CD14-positive monocyte (primary cell): ENCODE measurements at regions not wholly inside any gene's neighbourhood (a gene's known extent, or its start where the extent isn't known, plus 50 kb on each side); places are given as distances from the start of the nearest gene placed in this dataset.

Source experiments
- DNase-seq, 3 donors: peaks; one replicate each; pipeline ENCODE4 v3.0.0-alpha.2; 2011 to 2022
- H2AFZ ChIP-seq: 2 replicates; pipeline ENCODE4 v1.6.0; 2012; ENCODE audit warnings: mild to moderate bottlenecking, low read depth, low read length, inconsistent platforms; ENCODE audit not compliant: insufficient read depth, poor library complexity, severe bottlenecking
- H3K27ac ChIP-seq, 2 donors: 1 replicate in 1 of 2; 2 replicates in 1 of 2; pipeline ENCODE4 v1.5.1; 2012 to 2013; ENCODE audit warnings: low read length in 2 of 2, control low read depth in 1 of 2, inconsistent platforms in 1 of 2, low read depth in 1 of 2, mild to moderate bottlenecking in 1 of 2
- H3K27me3 ChIP-seq, 2 donors: one replicate each; pipeline versions ENCODE4 v1.6.0 to v1.6.1; 2011 to 2013; ENCODE audit warnings: low read length in 2 of 2; ENCODE audit not compliant: control insufficient read depth in 2 of 2, insufficient read depth in 2 of 2
- H3K36me3 ChIP-seq, 2 donors: replicated peaks in 1 of 2; 1 replicate in 1 of 2; 2 replicates in 1 of 2; pipeline versions ENCODE4 v1.5.1 to v1.6.1; 2012 to 2013; ENCODE audit warnings: low read length in 2 of 2, control low read depth in 1 of 2, inconsistent platforms in 1 of 2, mild to moderate bottlenecking in 1 of 2; ENCODE audit not compliant: insufficient read depth in 2 of 2, control insufficient read depth in 1 of 2
- H3K4me1 ChIP-seq, 2 donors: 1 replicate in 1 of 2; 2 replicates in 1 of 2; pipeline versions ENCODE4 v1.5.1 to v1.6.1; 2012 to 2013; ENCODE audit warnings: low read length in 2 of 2, control low read depth in 1 of 2, inconsistent platforms in 1 of 2, mild to moderate bottlenecking in 1 of 2, moderate library complexity in 1 of 2; ENCODE audit not compliant: insufficient read depth in 2 of 2, control insufficient read depth in 1 of 2
- H3K4me2 ChIP-seq: replicated peaks from 2 replicates; pipeline ENCODE3; 2012; ENCODE audit warnings: low read length, moderate library complexity, mild to moderate bottlenecking; ENCODE audit not compliant: poor library complexity, severe bottlenecking; ENCODE audit errors: extremely low read depth
- H3K4me3 ChIP-seq, 3 experiments: fragments of 200-600 bp in 1 of 3; sonication (generic) in 1 of 3; replicated peaks in 1 of 3; 1 replicate in 2 of 3; 2 replicates in 1 of 3; pipeline ENCODE4 v1.5.1; 2011 to 2013; ENCODE audit warnings: low read length in 3 of 3, mild to moderate bottlenecking in 3 of 3, control low read depth in 2 of 3, low read depth in 2 of 3, inconsistent platforms in 1 of 3, moderate library complexity in 1 of 3
- H3K79me2 ChIP-seq: 2 replicates; pipeline ENCODE4 v1.6.0; 2012; ENCODE audit warnings: mild to moderate bottlenecking, control low read depth, inconsistent platforms, low read length, moderate library complexity; ENCODE audit not compliant: insufficient read depth
- H3K9ac ChIP-seq: 2 replicates; pipeline ENCODE4 v1.6.0; 2017; ENCODE audit warnings: low read length, mild to moderate bottlenecking; ENCODE audit not compliant: insufficient read depth, poor library complexity, severe bottlenecking
- H3K9me3 ChIP-seq, 2 donors: replicated peaks in 1 of 2; 1 replicate in 1 of 2; 2 replicates in 1 of 2; pipeline versions ENCODE4 v1.5.1 to v1.6.1; 2012 to 2013; ENCODE audit warnings: low read length in 2 of 2, control low read depth in 1 of 2; ENCODE audit not compliant: control insufficient read depth in 1 of 2, insufficient read depth in 1 of 2
- H4K20me1 ChIP-seq: 2 replicates; pipeline ENCODE4 v1.6.0; 2012; ENCODE audit warnings: mild to moderate bottlenecking, low read length, control low read depth, moderate library complexity; ENCODE audit not compliant: insufficient read depth
- H3K27ac Mint-ChIP-seq, 7 donors: one replicate each; pipeline ENCODE4 v1.8.0; 2020; ENCODE audit warnings: mild to moderate bottlenecking in 7 of 7, mixed read lengths in 7 of 7, moderate library complexity in 6 of 7, inconsistent platforms in 2 of 7
- H3K27me3 Mint-ChIP-seq, 3 donors: one replicate each; pipeline ENCODE4 v1.8.0; 2021 to 2022; ENCODE audit warnings: low read depth in 3 of 3, mild to moderate bottlenecking in 3 of 3, mixed read lengths in 3 of 3, moderate library complexity in 3 of 3, inconsistent platforms in 1 of 3
- H3K36me3 Mint-ChIP-seq, 2 donors: one replicate each; pipeline ENCODE4 v1.8.0; 2020; ENCODE audit warnings: mixed read lengths in 2 of 2, inconsistent platforms in 1 of 2, mild to moderate bottlenecking in 1 of 2
- H3K4me1 Mint-ChIP-seq: one replicate; pipeline ENCODE4 v1.8.0; 2020; ENCODE audit warnings: mild to moderate bottlenecking, mixed read lengths
- H3K4me3 Mint-ChIP-seq, 2 donors: one replicate each; pipeline ENCODE4 v1.8.0; 2020; ENCODE audit warnings: mild to moderate bottlenecking in 2 of 2, mixed read lengths in 2 of 2, moderate library complexity in 1 of 2
- H3K9me3 Mint-ChIP-seq, 7 donors: one replicate each; pipeline ENCODE4 v1.8.0; 2020 to 2022; ENCODE audit warnings: mixed read lengths in 7 of 7, mild to moderate bottlenecking in 6 of 7, moderate library complexity in 6 of 7, inconsistent platforms in 2 of 7
- WGBS: methylation state at CpG from one replicate; pipeline ENCODE4 v1.1.5; 2013; ENCODE audit warnings: missing lambda C conversion rate; ENCODE audit not compliant: insufficient coverage; 5-methylcytosine and 5-hydroxymethylcytosine counted together
- intact Hi-C, 2 donors: fragments of 100-400 bp; cut with micrococcal nuclease; formaldehyde crosslinking; loops; one replicate each; pipeline versions ENCODE4 v1.15.0 to v1.15.1; 2023
- TF ChIP-seq, protein P1 (sequence below): fragments of 200-600 bp; IDR thresholded peaks from one replicate; pipeline ENCODE4 v1.8.0; 2022; ENCODE audit warnings: antibody characterized with exemption, mild to moderate bottlenecking

- H3K4me3 Mint-ChIP-seq: no peak overlapping the region
- intact Hi-C loops: no loop called here
- H3K36me3 Mint-ChIP-seq: no peaks in the 10 kb centered on the region
- Histone ChIP-seq H3K4me1 (no peaks in the 10 kb centered on the region), H3K4me2 (no peak overlapping the region), H4K20me1 (no peaks in the 10 kb centered on the region), H3K9me3 (peaks cover 9 to 13% of the 10 kb centered on the region in 2 donors), H3K36me3 (no peaks in the 10 kb centered on the region), H3K27ac (no peak overlapping the region), H3K27me3 (no peaks in the 10 kb centered on the region), H3K4me3 (no peak overlapping the region), H2AFZ (no peak overlapping the region), H3K79me2 (no peaks in the 10 kb centered on the region), H3K9ac (no peak overlapping the region)
- WGBS: no CpG with 5 or more reads among the region's 4 CpGs
- peaks cover 0 to 3% (median 0%) of the 10 kb centered on the region in 3 donors for H3K27me3 Mint-ChIP-seq
- H3K4me1 Mint-ChIP-seq: no peaks in the 10 kb centered on the region
- no peak for DNase-seq
- peaks cover 0 to 14% (median 6%) of the 10 kb centered on the region in 7 donors for H3K9me3 Mint-ChIP-seq
- TF ChIP-seq, protein P1, sequence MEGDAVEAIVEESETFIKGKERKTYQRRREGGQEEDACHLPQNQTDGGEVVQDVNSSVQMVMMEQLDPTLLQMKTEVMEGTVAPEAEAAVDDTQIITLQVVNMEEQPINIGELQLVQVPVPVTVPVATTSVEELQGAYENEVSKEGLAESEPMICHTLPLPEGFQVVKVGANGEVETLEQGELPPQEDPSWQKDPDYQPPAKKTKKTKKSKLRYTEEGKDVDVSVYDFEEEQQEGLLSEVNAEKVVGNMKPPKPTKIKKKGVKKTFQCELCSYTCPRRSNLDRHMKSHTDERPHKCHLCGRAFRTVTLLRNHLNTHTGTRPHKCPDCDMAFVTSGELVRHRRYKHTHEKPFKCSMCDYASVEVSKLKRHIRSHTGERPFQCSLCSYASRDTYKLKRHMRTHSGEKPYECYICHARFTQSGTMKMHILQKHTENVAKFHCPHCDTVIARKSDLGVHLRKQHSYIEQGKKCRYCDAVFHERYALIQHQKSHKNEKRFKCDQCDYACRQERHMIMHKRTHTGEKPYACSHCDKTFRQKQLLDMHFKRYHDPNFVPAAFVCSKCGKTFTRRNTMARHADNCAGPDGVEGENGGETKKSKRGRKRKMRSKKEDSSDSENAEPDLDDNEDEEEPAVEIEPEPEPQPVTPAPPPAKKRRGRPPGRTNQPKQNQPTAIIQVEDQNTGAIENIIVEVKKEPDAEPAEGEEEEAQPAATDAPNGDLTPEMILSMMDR: no peak
- no peak overlapping the region for H3K27ac Mint-ChIP-seq
Measured at GRCh38 chr6:164216368-164216767, 801.9 kb downstream of the QKI start.

GRCh38 chr6:164214066-164214465 lies 799.5 kb downstream of the QKI start:
- H3K36me3 ChIP-seq: no peaks in the 10 kb centered on the region
- Mint-ChIP-seq H3K9me3 (peaks cover 0 to 13% (median 6%) of the 10 kb centered on the region in 7 donors), H3K27me3 (peaks cover 0 to 3% (median 1%) of the 10 kb centered on the region in 3 donors), H3K4me3 (no peak overlapping the region), H3K27ac (no peak overlapping the region), H3K4me1 (no peaks in the 10 kb centered on the region), H3K36me3 (no peaks in the 10 kb centered on the region)
- H3K27ac ChIP-seq: no peak overlapping the region
- TF ChIP-seq, protein P1: no peak
- intact Hi-C loops: no loop called here
- no peak for DNase-seq
- no peak overlapping the region for H3K4me3 ChIP-seq
- H2AFZ ChIP-seq: no peak overlapping the region
- no peaks in the 10 kb centered on the region for H3K27me3 ChIP-seq
- no peaks in the 10 kb centered on the region for H3K79me2 ChIP-seq
- no peaks in the 10 kb centered on the region for H4K20me1 ChIP-seq
- 100% methylated on average over 2 of the region's 8 CpGs for WGBS
- H3K4me1 ChIP-seq: no peaks in the 10 kb centered on the region
- no peak overlapping the region for H3K9ac ChIP-seq
- no peak overlapping the region for H3K4me2 ChIP-seq
- peaks cover 12 to 13% of the 10 kb centered on the region in 2 donors for H3K9me3 ChIP-seq
